ENCODE measurements at regions not wholly inside any gene's neighbourhood (a gene's known extent, or its start where the extent isn't known, plus 50 kb on each side); places are given as distances from the start of the nearest gene placed in this dataset.
"Not testable (repeated sequence)": the region's sequence is repeated elsewhere in the genome, so short reads cannot be mapped to it uniquely, and the experiment has no call there.

GRCh38 chr3:27644941-27645340 lies 77.2 kb downstream of the EOMES start:
- Histone ChIP-seq H3K27ac (ENCODE audit: insufficient read depth, low read depth, low read length, poor library complexity, severe bottlenecking) (no peak overlapping the region), H3K27me3 (ENCODE audit: control insufficient read depth, insufficient read depth, low read length, poor library complexity, severe bottlenecking) (no peaks in the 10 kb centered on the region), H3K4me1 (ENCODE audit: control insufficient read depth, insufficient read depth, low read length) (no peaks in the 10 kb centered on the region), H3K9me3 (ENCODE audit: control insufficient read depth, low read length) (no peaks in the 10 kb centered on the region), H3K36me3 (ENCODE audit: control insufficient read depth, insufficient read depth, low read length) (no peaks in the 10 kb centered on the region), H3K4me3 (ENCODE audit: insufficient read depth, low read depth, low read length) (no peak overlapping the region)
- WGBS, 2 experiments: 94 to 98% methylated on average over 4 of the region's 4 CpGs

DNA sequence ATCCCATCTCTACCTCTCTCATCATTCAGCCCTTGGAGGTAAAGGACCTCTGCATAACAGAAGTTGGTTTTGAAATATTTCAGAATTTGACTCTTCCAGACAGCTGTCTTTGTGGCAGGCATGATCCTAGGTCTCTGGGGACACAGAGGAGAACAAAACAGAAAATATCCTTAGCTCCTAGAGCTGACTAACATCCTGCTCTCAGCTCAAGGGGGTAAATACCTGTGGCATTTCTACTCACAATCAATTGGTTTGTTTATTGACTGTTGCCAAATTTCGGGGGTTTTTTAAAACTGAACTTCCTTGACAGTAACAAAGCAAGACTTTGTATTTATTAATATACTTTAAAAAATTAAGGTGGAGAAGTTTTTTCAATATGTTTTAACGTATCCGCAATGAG lies 78.8 kb downstream of the EOMES start:
- Histone ChIP-seq H3K27me3 (ENCODE audit: control insufficient read depth, insufficient read depth, low read length, poor library complexity, severe bottlenecking) (no peaks in the 10 kb centered on the region), H3K27ac (ENCODE audit: insufficient read depth, low read depth, low read length, poor library complexity, severe bottlenecking) (no peak overlapping the region), H3K4me3 (ENCODE audit: insufficient read depth, low read depth, low read length) (no peak overlapping the region), H3K9me3 (ENCODE audit: control insufficient read depth, low read length) (no peaks in the 10 kb centered on the region), H3K36me3 (ENCODE audit: control insufficient read depth, insufficient read depth, low read length) (no peaks in the 10 kb centered on the region), H3K4me1 (ENCODE audit: control insufficient read depth, insufficient read depth, low read length) (no peaks in the 10 kb centered on the region)
- WGBS, 2 experiments: 88 to 97% methylated on average over 2 of the region's 3 CpGs

DNA sequence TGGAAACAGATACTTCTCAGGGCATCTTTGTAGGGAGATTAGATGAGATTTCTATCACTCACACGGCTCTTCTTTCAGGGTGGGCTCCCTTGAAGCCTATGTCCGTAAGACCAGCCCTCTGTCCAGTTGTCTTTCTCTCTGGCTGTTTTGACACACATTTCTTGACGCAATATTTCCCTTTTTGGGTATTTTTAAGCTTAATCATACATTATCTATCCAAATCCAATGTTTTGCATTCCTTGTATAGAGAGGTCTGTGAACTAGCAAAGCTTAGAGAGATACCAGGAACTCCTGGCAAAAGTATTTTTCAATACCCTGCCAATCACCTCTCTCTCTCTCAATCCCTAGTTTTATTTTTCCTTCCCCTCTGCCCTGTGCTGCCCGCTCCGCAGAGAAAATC lies 79.3 kb downstream of the EOMES start:
- H3K4me1 ChIP-seq (ENCODE audit: control insufficient read depth, insufficient read depth, low read length): no peaks in the 10 kb centered on the region
- no peak overlapping the region for H3K27ac ChIP-seq (ENCODE audit: insufficient read depth, low read depth, low read length, poor library complexity, severe bottlenecking)
- no peak overlapping the region for H3K4me3 ChIP-seq (ENCODE audit: insufficient read depth, low read depth, low read length)
- WGBS, 2 experiments: 90 to 93% methylated on average over 5 of the region's 5 CpGs
- H3K27me3 ChIP-seq (ENCODE audit: control insufficient read depth, insufficient read depth, low read length, poor library complexity, severe bottlenecking): no peaks in the 10 kb centered on the region
- H3K36me3 ChIP-seq (ENCODE audit: control insufficient read depth, insufficient read depth, low read length): no peaks in the 10 kb centered on the region
- no peaks in the 10 kb centered on the region for H3K9me3 ChIP-seq (ENCODE audit: control insufficient read depth, low read length)

DNA sequence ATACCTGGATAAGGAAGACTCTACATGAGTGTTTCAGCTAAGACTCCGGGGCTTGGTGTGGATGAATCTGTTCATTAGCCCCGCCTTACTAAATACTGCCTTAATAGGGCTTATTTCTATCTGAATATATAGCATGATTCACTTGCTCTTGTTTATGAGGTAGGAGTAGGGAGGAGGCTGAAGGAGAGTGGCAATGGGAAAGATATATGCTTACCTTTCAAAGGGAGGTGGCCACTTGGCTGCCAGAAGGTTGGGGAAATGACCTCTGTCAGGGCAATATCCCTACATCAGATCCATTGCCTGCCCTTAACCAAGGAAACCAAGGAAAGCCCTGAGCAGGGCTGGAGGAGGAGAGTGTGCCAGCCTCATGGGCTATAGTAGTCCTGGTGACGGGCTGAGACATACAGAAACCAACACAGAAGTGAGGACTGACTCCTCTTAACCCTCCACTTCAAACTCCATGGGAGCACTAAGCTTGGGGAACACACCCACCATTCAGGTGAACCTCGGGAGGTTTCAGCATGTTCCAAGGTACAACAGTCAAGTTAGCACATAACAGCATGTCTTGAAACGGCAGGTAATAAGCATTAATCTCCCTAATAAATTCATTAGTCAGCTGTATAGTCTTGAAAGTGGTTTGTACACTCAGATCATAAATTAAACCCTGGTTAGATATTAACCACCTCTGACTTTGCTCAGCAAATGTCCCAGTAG lies 80.1 kb downstream of the EOMES start:
- H3K36me3 ChIP-seq (ENCODE audit: control insufficient read depth, insufficient read depth, low read length): no peaks in the 10 kb centered on the region
- peaks cover 4% of the 10 kb centered on the region for H3K4me1 ChIP-seq (ENCODE audit: control insufficient read depth, insufficient read depth, low read length)
- WGBS, 2 experiments: 94 to 96% methylated on average over 5 of the region's 5 CpGs
- H3K27ac ChIP-seq (ENCODE audit: insufficient read depth, low read depth, low read length, poor library complexity, severe bottlenecking): no peak overlapping the region
- no peaks in the 10 kb centered on the region for H3K27me3 ChIP-seq (ENCODE audit: control insufficient read depth, insufficient read depth, low read length, poor library complexity, severe bottlenecking)
- H3K9me3 ChIP-seq (ENCODE audit: control insufficient read depth, low read length): no peaks in the 10 kb centered on the region
- H3K4me3 ChIP-seq (ENCODE audit: insufficient read depth, low read depth, low read length): no peak overlapping the region

DNA sequence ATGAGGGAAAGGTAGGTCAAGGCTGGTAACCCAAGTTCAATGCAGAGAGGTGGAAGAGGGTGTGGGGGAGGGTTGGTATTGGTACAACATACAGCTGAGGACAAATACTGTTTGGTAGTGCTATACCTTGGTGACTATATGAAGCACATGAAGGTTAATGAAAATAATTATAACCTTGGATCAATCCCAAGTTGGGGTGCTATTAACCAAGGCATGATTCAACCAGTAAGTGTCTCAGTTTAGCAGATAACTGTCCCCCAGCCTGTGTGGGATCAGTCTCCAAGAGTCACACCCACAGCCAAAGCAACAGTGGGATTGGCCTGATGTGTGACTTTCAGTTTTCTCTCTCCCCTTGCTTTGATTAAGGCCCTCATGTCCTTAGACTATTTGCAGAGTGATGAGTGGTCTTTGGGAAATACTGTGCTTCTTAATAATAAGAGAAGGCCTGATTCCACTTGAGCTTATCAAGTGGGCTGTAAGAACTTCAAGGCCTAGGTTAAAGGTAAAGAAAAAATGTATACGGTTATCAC lies 80.8 kb downstream of the EOMES start:
- H3K27me3 ChIP-seq (ENCODE audit: control insufficient read depth, insufficient read depth, low read length, poor library complexity, severe bottlenecking): no peaks in the 10 kb centered on the region
- no peak overlapping the region for H3K4me3 ChIP-seq (ENCODE audit: insufficient read depth, low read depth, low read length)
- H3K27ac ChIP-seq (ENCODE audit: insufficient read depth, low read depth, low read length, poor library complexity, severe bottlenecking): no peak overlapping the region
- no CpG with 5 or more reads among the region's 1 CpG for WGBS, 2 experiments
- no peaks in the 10 kb centered on the region for H3K36me3 ChIP-seq (ENCODE audit: control insufficient read depth, insufficient read depth, low read length)
- H3K4me1 ChIP-seq (ENCODE audit: control insufficient read depth, insufficient read depth, low read length): peaks cover 4% of the 10 kb centered on the region
- H3K9me3 ChIP-seq (ENCODE audit: control insufficient read depth, low read length): no peaks in the 10 kb centered on the region

DNA sequence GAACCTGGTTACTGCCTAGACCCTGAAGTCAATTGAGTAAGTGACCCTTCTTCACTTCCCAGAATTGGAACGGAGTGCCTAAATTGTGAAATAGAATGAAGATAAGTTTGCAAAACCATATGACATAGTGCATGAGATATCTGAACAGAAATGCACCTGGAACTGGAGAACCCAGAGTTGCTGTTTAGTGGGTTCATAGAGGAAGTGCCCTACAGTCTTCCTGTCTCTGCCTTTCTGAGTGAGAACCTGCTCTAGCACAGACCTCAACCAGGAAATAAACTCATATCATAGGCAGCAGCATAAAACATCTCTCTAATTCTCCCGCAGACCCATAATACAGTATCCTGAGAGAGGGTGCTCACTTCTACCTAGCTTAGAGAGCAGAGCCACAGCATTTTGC lies 82.9 kb downstream of the EOMES start:
- H3K4me3 ChIP-seq (ENCODE audit: insufficient read depth, low read depth, low read length): no peak overlapping the region
- peaks cover 4% of the 10 kb centered on the region for H3K4me1 ChIP-seq (ENCODE audit: control insufficient read depth, insufficient read depth, low read length)
- peaks cover 2% of the 10 kb centered on the region for H3K27me3 ChIP-seq (ENCODE audit: control insufficient read depth, insufficient read depth, low read length, poor library complexity, severe bottlenecking)
- H3K36me3 ChIP-seq (ENCODE audit: control insufficient read depth, insufficient read depth, low read length): no peaks in the 10 kb centered on the region
- no peak overlapping the region for H3K27ac ChIP-seq (ENCODE audit: insufficient read depth, low read depth, low read length, poor library complexity, severe bottlenecking)
- H3K9me3 ChIP-seq (ENCODE audit: control insufficient read depth, low read length): no peaks in the 10 kb centered on the region
- WGBS, 2 experiments: 97 to 98% methylated on average over 2 of the region's 2 CpGs

- no peak overlapping the region for H3K27ac ChIP-seq (ENCODE audit: insufficient read depth, low read depth, low read length, poor library complexity, severe bottlenecking)
- H3K9me3 ChIP-seq (ENCODE audit: control insufficient read depth, low read length): no peaks in the 10 kb centered on the region
- H3K4me3 ChIP-seq (ENCODE audit: insufficient read depth, low read depth, low read length): no peak overlapping the region
- peaks cover 4% of the 10 kb centered on the region for H3K4me1 ChIP-seq (ENCODE audit: control insufficient read depth, insufficient read depth, low read length)
- H3K27me3 ChIP-seq (ENCODE audit: control insufficient read depth, insufficient read depth, low read length, poor library complexity, severe bottlenecking): peaks cover 9% of the 10 kb centered on the region
- no peaks in the 10 kb centered on the region for H3K36me3 ChIP-seq (ENCODE audit: control insufficient read depth, insufficient read depth, low read length)
- 91 to 94% methylated on average over 6 of the region's 6 CpGs for WGBS, 2 experiments
Measured at GRCh38 chr3:27638594-27638993, 83.5 kb downstream of the EOMES start.

GRCh38 chr3:27637346-27637995 lies 84.7 kb downstream of the EOMES start:
- Histone ChIP-seq H3K9me3 (ENCODE audit: control insufficient read depth, low read length) (no peaks in the 10 kb centered on the region), H3K36me3 (ENCODE audit: control insufficient read depth, insufficient read depth, low read length) (no peaks in the 10 kb centered on the region), H3K4me3 (ENCODE audit: insufficient read depth, low read depth, low read length) (no peak overlapping the region), H3K27ac (ENCODE audit: insufficient read depth, low read depth, low read length, poor library complexity, severe bottlenecking) (no peak overlapping the region), H3K27me3 (ENCODE audit: control insufficient read depth, insufficient read depth, low read length, poor library complexity, severe bottlenecking) (peaks cover 15% of the 10 kb centered on the region), H3K4me1 (ENCODE audit: control insufficient read depth, insufficient read depth, low read length) (peaks cover 4% of the 10 kb centered on the region)
- WGBS, 2 experiments: 68 to 70% methylated on average over 9 of the region's 9 CpGs

DNA sequence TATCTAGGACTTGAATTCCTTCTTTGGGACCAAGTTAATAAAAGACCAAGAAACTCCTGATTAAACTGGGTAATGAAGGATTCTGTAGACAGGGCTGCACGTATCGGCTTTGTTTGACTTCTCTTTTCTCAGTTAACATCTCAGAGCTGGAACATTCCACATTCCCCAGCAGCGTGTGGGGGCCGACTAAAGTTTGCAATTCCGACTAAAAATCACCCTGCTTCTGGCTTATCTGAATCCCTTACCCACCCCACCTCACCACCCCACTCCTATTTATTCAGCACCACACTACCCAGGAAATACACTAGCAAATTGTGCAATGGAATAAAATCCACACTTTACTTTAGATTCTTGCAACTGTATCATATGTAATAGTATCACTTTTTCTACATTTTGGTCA lies 87.1 kb downstream of the EOMES start:
- WGBS, 2 experiments: 90 to 92% methylated on average over 5 of the region's 5 CpGs

GRCh38 chr3:27633224-27633545 lies 88.9 kb downstream of the EOMES start:
- WGBS, 2 experiments: 58 to 63% methylated on average over 6 of the region's 6 CpGs
- Histone ChIP-seq H3K4me1 (ENCODE audit: control insufficient read depth, insufficient read depth, low read length) (peaks cover 4% of the 10 kb centered on the region), H3K27me3 (ENCODE audit: control insufficient read depth, insufficient read depth, low read length, poor library complexity, severe bottlenecking) (peaks cover 15% of the 10 kb centered on the region), H3K36me3 (ENCODE audit: control insufficient read depth, insufficient read depth, low read length) (no peaks in the 10 kb centered on the region), H3K4me3 (ENCODE audit: insufficient read depth, low read depth, low read length) (peak overlapping the region; percentile 26), H3K9me3 (ENCODE audit: control insufficient read depth, low read length) (no peaks in the 10 kb centered on the region), H3K27ac (ENCODE audit: insufficient read depth, low read depth, low read length, poor library complexity, severe bottlenecking) (no peak overlapping the region)

More for the DNA sequence above, 87.1 kb downstream of the EOMES start:
- H3K4me3 ChIP-seq (ENCODE audit: insufficient read depth, low read depth, low read length); H3K27ac ChIP-seq (ENCODE audit: insufficient read depth, low read depth, low read length, poor library complexity, severe bottlenecking); H3K4me1 ChIP-seq (ENCODE audit: control insufficient read depth, insufficient read depth, low read length); H3K36me3 ChIP-seq (ENCODE audit: control insufficient read depth, insufficient read depth, low read length); H3K9me3 ChIP-seq (ENCODE audit: control insufficient read depth, low read length): not testable (repeated sequence)
- peaks cover 15% of the 10 kb centered on the region for H3K27me3 ChIP-seq (ENCODE audit: control insufficient read depth, insufficient read depth, low read length, poor library complexity, severe bottlenecking)
